WERI-Rb-1 (cell line): ENCODE measurements at regions not wholly inside any gene's neighbourhood (a gene's known extent, or its start where the extent isn't known, plus 50 kb on each side); places are given as distances from the start of the nearest gene placed in this dataset.

ENCODE experiments used
- DNase-seq: peaks from one replicate; pipeline ENCODE4 v3.0.0-alpha.2; 2020
- H3K27ac ChIP-seq: fragments of 250-450 bp; sonication (Bioruptor Pico); 2 replicates; pipeline ENCODE4 v1.5.1; 2020; ENCODE audit warnings: mild to moderate bottlenecking, moderate library complexity
- H3K27me3 ChIP-seq: fragments of 250-450 bp; sonication (Bioruptor Pico); 2 replicates; pipeline ENCODE4 v1.5.1; 2021; ENCODE audit warnings: mild to moderate bottlenecking, low read depth, moderate library complexity; ENCODE audit not compliant: insufficient read depth, severe bottlenecking
- H3K36me3 ChIP-seq: fragments of 250-450 bp; sonication (Bioruptor Pico); 2 replicates; pipeline ENCODE4 v1.5.1; 2020; ENCODE audit warnings: mild to moderate bottlenecking, moderate library complexity
- H3K4me3 ChIP-seq: 2 replicates; pipeline ENCODE4 v1.5.1; 2011; ENCODE audit warnings: low read depth, mild to moderate bottlenecking, control low read depth, low read length
- H3K9me3 ChIP-seq: fragments of 250-450 bp; sonication (Bioruptor Pico); 2 replicates; pipeline ENCODE4 v1.5.1; 2021; ENCODE audit warnings: mild to moderate bottlenecking, moderate library complexity; ENCODE audit not compliant: severe bottlenecking
- CTCF ChIP-seq: IDR thresholded peaks from 2 replicates; pipeline ENCODE4 v1.5.1; 2011; ENCODE audit warnings: low read depth, mild to moderate bottlenecking, control low read depth, inconsistent platforms, low read length

- no peak overlapping the region for H3K4me3 ChIP-seq
- DNase-seq: no peak
- no peaks in the 10 kb centered on the region for H3K9me3 ChIP-seq
- TF ChIP-seq CTCF: no peak
- no peaks in the 10 kb centered on the region for H3K27me3 ChIP-seq
- H3K27ac ChIP-seq: no peak overlapping the region
- H3K36me3 ChIP-seq: no peaks in the 10 kb centered on the region
Measured at GRCh38 chr4:104901961-104902605, 244.6 kb upstream of the TET2 start.

GRCh38 chr4:104905065-104905464 lies 241.6 kb upstream of the TET2 start:
- Histone ChIP-seq H3K4me3 (no peak overlapping the region), H3K9me3 (no peaks in the 10 kb centered on the region), H3K36me3 (no peaks in the 10 kb centered on the region), H3K27ac (no peak overlapping the region), H3K27me3 (no peaks in the 10 kb centered on the region)
- TF ChIP-seq CTCF: no peak
- no peak for DNase-seq

GRCh38 chr4:104905546-104905945 lies 241.1 kb upstream of the TET2 start:
- TF ChIP-seq CTCF: no peak
- Histone ChIP-seq H3K4me3 (no peak overlapping the region), H3K27ac (no peak overlapping the region), H3K36me3 (no peaks in the 10 kb centered on the region), H3K9me3 (no peaks in the 10 kb centered on the region), H3K27me3 (no peaks in the 10 kb centered on the region)
- no peak for DNase-seq

- Histone ChIP-seq H3K27me3 (no peaks in the 10 kb centered on the region), H3K9me3 (no peaks in the 10 kb centered on the region), H3K27ac (no peak overlapping the region), H3K36me3 (no peaks in the 10 kb centered on the region), H3K4me3 (no peak overlapping the region)
- DNase-seq: no peak
- no peak for TF ChIP-seq CTCF
Measured at GRCh38 chr4:104906276-104906675, 240.4 kb upstream of the TET2 start.

GRCh38 chr4:104907074-104907649 lies 239.5 kb upstream of the TET2 start:
- no peak overlapping the region for H3K4me3 ChIP-seq

More at GRCh38 chr4:104907074-104907649, 239.5 kb upstream of the TET2 start:
- Histone ChIP-seq H3K9me3 (no peaks in the 10 kb centered on the region), H3K36me3 (no peaks in the 10 kb centered on the region), H3K27ac (no peak overlapping the region), H3K27me3 (no peaks in the 10 kb centered on the region)
- DNase-seq: no peak
- no peak for TF ChIP-seq CTCF
